BLaER1 treated with 17β-estradiol and CSF1 and Interleukin-3, amounts not matched to agents 10 nM and 100 nM (cell line): ENCODE measurements at regions not wholly inside any gene's neighbourhood (a gene's known extent, or its start where the extent isn't known, plus 50 kb on each side); places are given as distances from the start of the nearest gene placed in this dataset.

Source experiments
- H3K27ac ChIP-seq, 11 experiments: shearing (Covaris generic); formaldehyde crosslinking; 2 replicates each; pipeline ENCODE4 v1.8.1; 2022
- H3K27me3 ChIP-seq, 11 experiments: shearing (Covaris generic); formaldehyde crosslinking; 2 replicates each; pipeline ENCODE4 v1.8.1; 2022
- H3K36me3 ChIP-seq, 11 experiments: shearing (Covaris generic); formaldehyde crosslinking; 2 replicates each; pipeline ENCODE4 v1.8.1; 2022
- H3K4me1 ChIP-seq, 10 experiments: shearing (Covaris generic); formaldehyde crosslinking; 2 replicates each; pipeline ENCODE4 v1.8.1; 2022
- H3K4me2 ChIP-seq, 11 experiments: shearing (Covaris generic); formaldehyde crosslinking; 2 replicates each; pipeline ENCODE4 v1.8.1; 2022
- H3K4me3 ChIP-seq, 10 experiments: shearing (Covaris generic); formaldehyde crosslinking; 2 replicates each; pipeline ENCODE4 v1.8.1; 2022
- H3K9ac ChIP-seq, 11 experiments: shearing (Covaris generic); formaldehyde crosslinking; 2 replicates each; pipeline ENCODE4 v1.8.1; 2022
- H3K9me3 ChIP-seq, 11 experiments: shearing (Covaris generic); formaldehyde crosslinking; replicated peaks in 1 of 11; 2 replicates each; pipeline ENCODE4 v1.8.1; 2022
- H4K20me1 ChIP-seq, 11 experiments: shearing (Covaris generic); formaldehyde crosslinking; 2 replicates each; pipeline ENCODE4 v1.8.1; 2022
- Cebpa-rat ChIP-seq, 11 experiments: shearing (Covaris generic); IDR thresholded peaks; 2 replicates each; pipeline ENCODE4 v1.8.1; 2022

DNA sequence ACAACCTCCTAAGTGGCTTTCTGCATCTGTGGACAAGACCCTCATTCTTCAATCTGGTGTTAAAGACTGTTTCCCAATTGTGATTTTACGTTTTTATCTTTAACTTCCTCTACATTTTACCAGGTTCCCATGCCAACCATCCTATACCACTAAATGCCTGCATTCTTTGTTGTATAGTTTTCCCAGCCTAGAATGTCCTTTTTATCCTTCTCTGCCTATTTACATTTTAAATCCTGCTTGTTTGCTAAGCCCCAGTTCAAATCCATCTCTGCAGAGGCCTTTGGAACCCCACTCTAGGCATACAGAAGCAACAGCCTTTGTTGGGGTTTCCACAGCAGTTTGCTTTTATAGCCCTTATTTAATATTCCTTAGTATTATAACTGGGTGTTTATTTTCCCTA lies 325.1 kb upstream of the DDHD1 start:
- no peaks in the 10 kb centered on the region for H3K36me3 ChIP-seq
- no peaks in the 10 kb centered on the region for H3K4me1 ChIP-seq
- no peak overlapping the region for H3K27ac ChIP-seq
- H3K9me3 ChIP-seq, result peaks cover 16 to 24% (median 21%) of the 10 kb centered on the region in 11 experiments
- H3K27me3 ChIP-seq, result no peaks in the 10 kb centered on the region
- H4K20me1 ChIP-seq, result no peaks in the 10 kb centered on the region
- TF ChIP-seq Cebpa-rat (IDR thresholded peaks at IDR 0.05), result no peak
- H3K9ac ChIP-seq, result no peak overlapping the region
- H3K4me3 ChIP-seq, result no peak overlapping the region
- no peak overlapping the region for H3K4me2 ChIP-seq

DNA sequence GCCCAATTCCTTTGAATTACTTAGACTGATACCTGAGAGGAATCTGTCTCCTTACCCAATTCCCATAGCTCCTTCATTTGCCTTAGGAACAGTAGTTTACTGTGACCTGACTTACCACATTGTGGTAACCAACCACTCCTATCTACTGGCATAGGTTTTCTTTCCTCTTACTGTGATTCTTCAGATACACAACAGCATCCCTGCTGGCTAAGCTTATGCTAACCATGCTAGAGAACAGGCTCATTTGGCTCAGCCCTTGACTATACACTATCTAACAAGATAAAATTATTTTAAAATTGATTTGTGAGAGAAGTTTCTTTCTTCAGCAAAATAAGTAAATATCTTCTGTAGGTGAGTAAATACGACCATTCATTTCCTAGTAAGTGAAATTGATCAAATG lies 320.4 kb upstream of the DDHD1 start:
- Histone ChIP-seq H3K4me3 (no peak overlapping the region), H4K20me1 (no peaks in the 10 kb centered on the region), H3K36me3 (no peaks in the 10 kb centered on the region), H3K4me2 (no peak overlapping the region), H3K9me3 (no peaks in the 10 kb centered on the region), H3K4me1 (no peaks in the 10 kb centered on the region), H3K9ac (no peak overlapping the region), H3K27me3 (no peaks in the 10 kb centered on the region), H3K27ac (no peak overlapping the region)
- TF ChIP-seq Cebpa-rat (IDR thresholded peaks at IDR 0.05), result no peak

DNA sequence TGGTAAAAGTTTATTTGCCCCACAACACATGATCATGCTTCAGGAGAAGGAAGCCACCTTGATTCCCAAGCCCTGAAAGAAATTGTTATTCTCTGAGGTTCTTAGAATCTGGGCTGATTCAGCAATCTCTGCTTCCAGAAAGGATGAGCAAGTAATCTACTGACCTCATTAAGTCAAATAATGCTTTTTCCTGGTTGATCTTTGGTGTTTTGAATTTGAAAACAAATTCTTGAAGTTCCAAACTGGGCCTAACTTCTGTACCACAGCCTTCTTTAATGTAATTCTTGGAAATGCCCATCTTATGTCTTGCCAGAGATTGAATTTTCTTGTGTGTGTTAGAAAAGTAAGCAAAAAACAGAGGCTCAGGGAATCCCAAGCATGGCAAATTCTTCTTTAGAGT lies 319.2 kb upstream of the DDHD1 start:
- H4K20me1 ChIP-seq, result no peaks in the 10 kb centered on the region
- no peaks in the 10 kb centered on the region for H3K36me3 ChIP-seq
- no peaks in the 10 kb centered on the region for H3K4me1 ChIP-seq
- no peaks in the 10 kb centered on the region for H3K9me3 ChIP-seq
- TF ChIP-seq Cebpa-rat (IDR thresholded peaks at IDR 0.05), result no peak
- H3K27ac ChIP-seq, result no peak overlapping the region
- H3K4me3 ChIP-seq, result no peak overlapping the region
- H3K27me3 ChIP-seq, result no peaks in the 10 kb centered on the region
- no peak overlapping the region for H3K4me2 ChIP-seq
- H3K9ac ChIP-seq, result no peak overlapping the region

DNA sequence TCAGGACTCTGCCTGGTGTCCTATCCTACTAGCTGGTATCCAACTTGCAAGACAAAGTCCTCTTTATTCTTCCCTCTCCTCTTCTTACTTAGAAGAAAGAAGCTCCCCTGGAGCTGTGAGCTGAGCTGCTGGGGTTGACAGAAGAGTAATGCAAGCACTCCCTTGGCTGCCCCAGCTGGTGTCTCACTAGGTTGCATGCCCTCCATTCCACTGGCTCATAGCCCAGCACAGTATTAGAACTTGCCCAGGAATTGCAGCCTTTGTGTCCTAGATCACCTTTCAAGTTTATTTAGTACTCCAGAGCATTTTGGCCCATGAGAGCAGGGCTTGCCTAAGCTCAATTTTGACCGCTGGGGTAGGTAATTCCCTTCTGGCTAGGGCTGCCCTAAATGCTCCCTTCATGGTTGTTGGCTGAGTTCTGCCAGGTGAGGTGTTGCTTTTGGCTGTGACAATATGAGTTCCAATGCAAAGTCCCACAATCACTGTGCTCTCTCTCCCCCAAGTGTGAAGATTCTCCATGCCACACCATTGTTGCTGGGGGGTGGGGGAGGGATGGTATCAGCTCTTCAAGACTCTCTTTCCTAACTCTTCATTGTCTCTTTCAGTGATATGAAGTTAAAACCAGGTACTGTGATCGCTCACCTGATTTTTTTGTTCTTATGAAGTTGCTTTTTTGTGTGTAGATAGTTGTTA lies 317.4 kb upstream of the DDHD1 start:
- Histone ChIP-seq H3K9me3 (no peaks in the 10 kb centered on the region; a peak in 1 of 22 replicates), H3K36me3 (no peaks in the 10 kb centered on the region), H3K27me3 (no peaks in the 10 kb centered on the region), H4K20me1 (no peaks in the 10 kb centered on the region), H3K4me1 (no peaks in the 10 kb centered on the region), H3K4me3 (no peak overlapping the region), H3K4me2 (no peak overlapping the region), H3K27ac (no peak overlapping the region), H3K9ac (no peak overlapping the region)
- no peak for TF ChIP-seq Cebpa-rat (IDR thresholded peaks at IDR 0.05)

DNA sequence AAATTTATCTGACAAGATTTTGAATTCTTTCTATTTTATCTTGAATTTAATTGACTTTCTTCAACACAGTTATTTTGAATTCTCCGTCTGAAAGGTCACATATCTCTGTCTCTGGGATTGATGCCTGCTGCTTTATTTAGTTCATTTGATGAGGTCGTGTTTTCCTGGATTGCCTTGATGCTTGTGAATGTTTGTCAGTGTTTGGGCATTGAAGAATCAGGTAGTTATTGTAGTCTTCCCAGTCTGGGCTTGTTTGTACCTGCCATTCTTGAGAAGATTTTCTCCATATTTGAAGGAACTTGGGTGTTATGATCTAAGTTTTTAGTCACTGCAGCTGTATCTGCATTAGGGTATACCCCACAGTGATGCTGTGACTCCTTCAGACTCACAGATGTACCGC lies 315.8 kb upstream of the DDHD1 start:
- Histone ChIP-seq H3K4me1 (no peaks in the 10 kb centered on the region), H4K20me1 (no peaks in the 10 kb centered on the region), H3K4me2 (no peak overlapping the region), H3K36me3 (no peaks in the 10 kb centered on the region), H3K4me3 (no peak overlapping the region), H3K9ac (no peak overlapping the region), H3K9me3 (no peaks in the 10 kb centered on the region; a peak in 1 of 22 replicates), H3K27me3 (no peaks in the 10 kb centered on the region), H3K27ac (no peak overlapping the region)
- no peak for TF ChIP-seq Cebpa-rat (IDR thresholded peaks at IDR 0.05)

DNA sequence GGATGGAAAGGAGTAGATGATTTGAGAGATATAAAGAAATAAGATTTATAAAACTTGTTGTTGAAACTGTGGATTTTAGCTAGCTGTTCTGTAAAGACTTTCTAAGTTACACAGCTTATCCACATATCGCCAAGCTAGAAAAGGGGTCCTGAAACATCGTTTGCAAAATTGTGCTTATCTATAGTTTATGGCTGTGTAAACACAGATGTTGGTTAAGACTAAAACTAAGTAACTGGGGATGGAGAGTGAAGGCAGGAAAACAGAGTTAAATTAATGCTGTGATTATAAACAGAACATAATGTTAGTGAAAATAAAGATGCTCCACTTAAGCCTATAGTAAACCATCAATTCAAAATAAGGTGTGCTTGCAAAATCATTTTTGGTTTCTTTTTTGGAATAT lies 311.3 kb upstream of the DDHD1 start:
- Histone ChIP-seq H4K20me1 (no peaks in the 10 kb centered on the region), H3K27ac (no peak overlapping the region), H3K9ac (no peak overlapping the region), H3K4me1 (peaks cover 0 to 13% (median 5%) of the 10 kb centered on the region in 10 experiments; a peak in 10 of 20 replicates), H3K27me3 (no peaks in the 10 kb centered on the region), H3K36me3 (no peaks in the 10 kb centered on the region), H3K4me3 (no peak overlapping the region), H3K4me2 (no peak overlapping the region), H3K9me3 (no peaks in the 10 kb centered on the region; a peak in 1 of 22 replicates)
- TF ChIP-seq Cebpa-rat (IDR thresholded peaks at IDR 0.05), result no peak

DNA sequence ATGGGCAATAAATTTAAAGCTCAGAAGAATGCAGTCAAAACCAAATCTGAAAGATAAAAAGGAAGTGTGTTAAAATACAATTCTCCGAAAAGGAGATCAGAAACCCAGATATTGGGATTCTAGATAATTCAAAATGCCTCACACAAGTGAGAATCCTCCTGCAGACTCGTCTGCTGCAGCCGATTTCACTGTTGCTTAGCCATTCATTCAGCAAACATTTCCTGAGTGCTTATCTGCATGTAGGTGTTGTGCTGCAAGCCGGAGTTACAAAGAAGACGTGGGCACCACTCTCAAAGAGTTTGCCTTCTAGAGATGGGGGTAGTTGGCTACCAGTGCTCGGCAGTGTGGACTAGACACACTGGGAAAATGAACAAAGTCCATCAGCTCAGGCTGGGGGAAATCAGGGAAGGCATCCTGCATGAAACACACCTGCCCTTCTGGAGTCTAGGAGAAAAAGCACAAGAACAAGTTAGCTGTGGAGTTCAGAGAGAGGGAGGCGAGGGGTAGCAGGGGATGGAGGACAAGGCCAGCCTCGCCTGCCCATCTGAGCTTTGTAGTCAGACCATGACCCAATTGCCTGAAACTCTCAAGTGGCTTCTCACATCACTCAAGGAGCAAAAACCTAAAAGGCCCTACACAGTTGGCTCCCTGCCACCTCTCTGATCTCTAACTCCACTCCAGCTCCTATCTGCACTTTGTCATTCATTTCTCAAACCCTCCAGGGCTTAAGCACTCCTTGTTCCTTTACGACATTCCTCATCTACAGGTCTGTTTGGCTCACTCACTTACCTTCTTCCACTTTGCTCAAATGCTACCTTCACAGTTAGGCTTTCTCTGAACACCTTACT lies 310.0 kb upstream of the DDHD1 start:
- Histone ChIP-seq H3K36me3 (no peaks in the 10 kb centered on the region), H3K27ac (no peak overlapping the region)

DNA sequence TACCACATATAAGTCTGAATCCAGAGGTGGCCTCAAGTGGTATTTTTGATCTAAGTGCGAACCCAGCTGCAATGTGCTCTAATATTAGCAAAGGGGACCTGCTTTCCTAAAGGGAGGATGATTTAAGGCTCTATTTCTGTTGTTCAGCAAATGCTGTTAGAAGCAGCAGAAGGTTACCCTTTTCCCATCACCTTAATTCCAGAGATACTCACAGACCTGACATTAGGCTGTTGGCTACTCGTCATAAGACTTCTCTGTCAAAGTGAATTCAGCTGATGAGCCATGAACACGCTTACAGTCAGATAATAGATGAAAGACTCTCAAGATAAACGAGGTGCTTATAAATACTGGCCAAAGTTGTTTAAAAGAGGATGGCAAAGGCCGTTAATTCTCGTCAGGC lies 308.7 kb upstream of the DDHD1 start:
- Histone ChIP-seq H3K9me3 (no peaks in the 10 kb centered on the region; a peak in 1 of 22 replicates), H3K4me2 (peak overlapping the region in 7 of 11 experiments; percentile 26 to 55 (median 41); a peak in 12 of 22 replicates), H3K36me3 (no peaks in the 10 kb centered on the region), H3K27me3 (no peaks in the 10 kb centered on the region), H3K4me1 (peaks cover 0 to 13% (median 5%) of the 10 kb centered on the region in 10 experiments; a peak in 10 of 20 replicates), H3K27ac (no peak overlapping the region), H4K20me1 (no peaks in the 10 kb centered on the region), H3K4me3 (no peak overlapping the region), H3K9ac (no peak overlapping the region)
- TF ChIP-seq Cebpa-rat (IDR thresholded peaks at IDR 0.05), result no peak

More for the DNA sequence above, 310.0 kb upstream of the DDHD1 start:
- Histone ChIP-seq H3K27me3 (no peaks in the 10 kb centered on the region), H4K20me1 (no peaks in the 10 kb centered on the region), H3K4me2 (no peak overlapping the region), H3K9ac (no peak overlapping the region), H3K4me1 (peaks cover 0 to 13% (median 5%) of the 10 kb centered on the region in 10 experiments; a peak in 10 of 20 replicates), H3K9me3 (no peaks in the 10 kb centered on the region; a peak in 1 of 22 replicates), H3K4me3 (no peak overlapping the region)
- TF ChIP-seq Cebpa-rat (IDR thresholded peaks at IDR 0.05), result no peak

DNA sequence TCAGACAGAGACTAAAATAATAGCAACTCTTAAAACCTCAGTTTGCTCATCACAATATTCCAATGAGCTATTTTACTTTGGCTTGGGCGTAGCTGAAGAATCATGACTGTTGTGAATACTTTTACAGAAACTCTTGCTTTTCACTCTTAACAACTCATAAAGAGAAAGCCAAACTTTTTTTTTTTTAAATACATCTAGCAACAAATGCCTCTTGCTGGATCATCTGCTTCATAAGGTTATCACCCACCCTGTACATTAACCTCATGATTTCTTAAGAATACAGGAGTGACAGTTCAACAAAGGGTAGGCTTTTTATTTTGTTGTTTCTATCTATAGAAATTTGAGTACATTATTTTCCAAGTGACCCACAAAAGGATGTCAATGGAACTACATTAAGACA lies 307.4 kb upstream of the DDHD1 start:
- Histone ChIP-seq H3K36me3 (no peaks in the 10 kb centered on the region), H3K4me1 (peaks cover 0 to 13% (median 5%) of the 10 kb centered on the region in 10 experiments; a peak in 10 of 20 replicates), H3K4me2 (no peak overlapping the region), H3K4me3 (no peak overlapping the region), H4K20me1 (no peaks in the 10 kb centered on the region), H3K27me3 (no peaks in the 10 kb centered on the region), H3K27ac (no peak overlapping the region), H3K9ac (no peak overlapping the region), H3K9me3 (no peaks in the 10 kb centered on the region; a peak in 1 of 22 replicates)
- no peak for TF ChIP-seq Cebpa-rat (IDR thresholded peaks at IDR 0.05)
